CD14-positive monocyte (primary cell): ENCODE measurements at regions not wholly inside any gene's neighbourhood (a gene's known extent, or its start where the extent isn't known, plus 50 kb on each side); places are given as distances from the start of the nearest gene placed in this dataset.

Experiments used
- DNase-seq, 3 donors: peaks; one replicate each; pipeline ENCODE4 v3.0.0-alpha.2; 2011 to 2022
- H2AFZ ChIP-seq: 2 replicates; pipeline ENCODE4 v1.6.0; 2012; ENCODE audit warnings: mild to moderate bottlenecking, low read depth, low read length, inconsistent platforms; ENCODE audit not compliant: insufficient read depth, poor library complexity, severe bottlenecking
- H3K27ac ChIP-seq, 2 donors: 1 replicate in 1 of 2; 2 replicates in 1 of 2; pipeline ENCODE4 v1.5.1; 2012 to 2013; ENCODE audit warnings: low read length in 2 of 2, control low read depth in 1 of 2, inconsistent platforms in 1 of 2, low read depth in 1 of 2, mild to moderate bottlenecking in 1 of 2
- H3K27me3 ChIP-seq, 2 donors: one replicate each; pipeline versions ENCODE4 v1.6.0 to v1.6.1; 2011 to 2013; ENCODE audit warnings: low read length in 2 of 2; ENCODE audit not compliant: control insufficient read depth in 2 of 2, insufficient read depth in 2 of 2
- H3K36me3 ChIP-seq, 2 donors: replicated peaks in 1 of 2; 1 replicate in 1 of 2; 2 replicates in 1 of 2; pipeline versions ENCODE4 v1.5.1 to v1.6.1; 2012 to 2013; ENCODE audit warnings: low read length in 2 of 2, control low read depth in 1 of 2, inconsistent platforms in 1 of 2, mild to moderate bottlenecking in 1 of 2; ENCODE audit not compliant: insufficient read depth in 2 of 2, control insufficient read depth in 1 of 2
- H3K4me1 ChIP-seq, 2 donors: 1 replicate in 1 of 2; 2 replicates in 1 of 2; pipeline versions ENCODE4 v1.5.1 to v1.6.1; 2012 to 2013; ENCODE audit warnings: low read length in 2 of 2, control low read depth in 1 of 2, inconsistent platforms in 1 of 2, mild to moderate bottlenecking in 1 of 2, moderate library complexity in 1 of 2; ENCODE audit not compliant: insufficient read depth in 2 of 2, control insufficient read depth in 1 of 2
- H3K4me2 ChIP-seq: replicated peaks from 2 replicates; pipeline ENCODE3; 2012; ENCODE audit warnings: low read length, moderate library complexity, mild to moderate bottlenecking; ENCODE audit not compliant: poor library complexity, severe bottlenecking; ENCODE audit errors: extremely low read depth
- H3K4me3 ChIP-seq, 3 experiments: fragments of 200-600 bp in 1 of 3; sonication (generic) in 1 of 3; replicated peaks in 1 of 3; 1 replicate in 2 of 3; 2 replicates in 1 of 3; pipeline ENCODE4 v1.5.1; 2011 to 2013; ENCODE audit warnings: low read length in 3 of 3, mild to moderate bottlenecking in 3 of 3, control low read depth in 2 of 3, low read depth in 2 of 3, inconsistent platforms in 1 of 3, moderate library complexity in 1 of 3
- H3K79me2 ChIP-seq: 2 replicates; pipeline ENCODE4 v1.6.0; 2012; ENCODE audit warnings: mild to moderate bottlenecking, control low read depth, inconsistent platforms, low read length, moderate library complexity; ENCODE audit not compliant: insufficient read depth
- H3K9ac ChIP-seq: 2 replicates; pipeline ENCODE4 v1.6.0; 2017; ENCODE audit warnings: low read length, mild to moderate bottlenecking; ENCODE audit not compliant: insufficient read depth, poor library complexity, severe bottlenecking
- H3K9me3 ChIP-seq, 2 donors: replicated peaks in 1 of 2; 1 replicate in 1 of 2; 2 replicates in 1 of 2; pipeline versions ENCODE4 v1.5.1 to v1.6.1; 2012 to 2013; ENCODE audit warnings: low read length in 2 of 2, control low read depth in 1 of 2; ENCODE audit not compliant: control insufficient read depth in 1 of 2, insufficient read depth in 1 of 2
- H4K20me1 ChIP-seq: 2 replicates; pipeline ENCODE4 v1.6.0; 2012; ENCODE audit warnings: mild to moderate bottlenecking, low read length, control low read depth, moderate library complexity; ENCODE audit not compliant: insufficient read depth
- H3K27ac Mint-ChIP-seq, 7 donors: one replicate each; pipeline ENCODE4 v1.8.0; 2020; ENCODE audit warnings: mild to moderate bottlenecking in 7 of 7, mixed read lengths in 7 of 7, moderate library complexity in 6 of 7, inconsistent platforms in 2 of 7
- H3K27me3 Mint-ChIP-seq, 3 donors: one replicate each; pipeline ENCODE4 v1.8.0; 2021 to 2022; ENCODE audit warnings: low read depth in 3 of 3, mild to moderate bottlenecking in 3 of 3, mixed read lengths in 3 of 3, moderate library complexity in 3 of 3, inconsistent platforms in 1 of 3
- H3K36me3 Mint-ChIP-seq, 2 donors: one replicate each; pipeline ENCODE4 v1.8.0; 2020; ENCODE audit warnings: mixed read lengths in 2 of 2, inconsistent platforms in 1 of 2, mild to moderate bottlenecking in 1 of 2
- H3K4me1 Mint-ChIP-seq: one replicate; pipeline ENCODE4 v1.8.0; 2020; ENCODE audit warnings: mild to moderate bottlenecking, mixed read lengths
- H3K4me3 Mint-ChIP-seq, 2 donors: one replicate each; pipeline ENCODE4 v1.8.0; 2020; ENCODE audit warnings: mild to moderate bottlenecking in 2 of 2, mixed read lengths in 2 of 2, moderate library complexity in 1 of 2
- H3K9me3 Mint-ChIP-seq, 7 donors: one replicate each; pipeline ENCODE4 v1.8.0; 2020 to 2022; ENCODE audit warnings: mixed read lengths in 7 of 7, mild to moderate bottlenecking in 6 of 7, moderate library complexity in 6 of 7, inconsistent platforms in 2 of 7
- CTCF ChIP-seq: fragments of 200-600 bp; IDR thresholded peaks from one replicate; pipeline ENCODE4 v1.8.0; 2022; ENCODE audit warnings: antibody characterized with exemption, mild to moderate bottlenecking
- WGBS: methylation state at CpG from one replicate; pipeline ENCODE4 v1.1.5; 2013; ENCODE audit warnings: missing lambda C conversion rate; ENCODE audit not compliant: insufficient coverage; 5-methylcytosine and 5-hydroxymethylcytosine counted together
- intact Hi-C, 2 donors: fragments of 100-400 bp; cut with micrococcal nuclease; formaldehyde crosslinking; loops; one replicate each; pipeline versions ENCODE4 v1.15.0 to v1.15.1; 2023

- peaks cover 0 to 1% (median 0%) of the 10 kb centered on the region in 3 donors for H3K27me3 Mint-ChIP-seq
- TF ChIP-seq CTCF, result no peak
- Histone ChIP-seq H3K9ac (no peak overlapping the region), H2AFZ (no peak overlapping the region), H3K27me3 (no peaks in the 10 kb centered on the region), H3K79me2 (no peaks in the 10 kb centered on the region), H3K4me3 (no peak overlapping the region), H3K36me3 (no peaks in the 10 kb centered on the region), H3K27ac (no peak overlapping the region), H4K20me1 (no peaks in the 10 kb centered on the region), H3K9me3 (no peaks in the 10 kb centered on the region), H3K4me2 (no peak overlapping the region), H3K4me1 (no peaks in the 10 kb centered on the region)
- H3K36me3 Mint-ChIP-seq, result no peaks in the 10 kb centered on the region
- intact Hi-C loops, result no loop called here
- H3K9me3 Mint-ChIP-seq, result peaks cover 0 to 8% (median 2%) of the 10 kb centered on the region in 7 donors
- H3K4me3 Mint-ChIP-seq, result no peak overlapping the region
- WGBS, result no CpG with 5 or more reads among the region's 8 CpGs
- H3K4me1 Mint-ChIP-seq, result no peaks in the 10 kb centered on the region
- DNase-seq, result no peak
- no peak overlapping the region for H3K27ac Mint-ChIP-seq
These were observed 497.1 kb upstream of the KLHL29 start for GRCh38 chr2:22887845-22888244.

DNA sequence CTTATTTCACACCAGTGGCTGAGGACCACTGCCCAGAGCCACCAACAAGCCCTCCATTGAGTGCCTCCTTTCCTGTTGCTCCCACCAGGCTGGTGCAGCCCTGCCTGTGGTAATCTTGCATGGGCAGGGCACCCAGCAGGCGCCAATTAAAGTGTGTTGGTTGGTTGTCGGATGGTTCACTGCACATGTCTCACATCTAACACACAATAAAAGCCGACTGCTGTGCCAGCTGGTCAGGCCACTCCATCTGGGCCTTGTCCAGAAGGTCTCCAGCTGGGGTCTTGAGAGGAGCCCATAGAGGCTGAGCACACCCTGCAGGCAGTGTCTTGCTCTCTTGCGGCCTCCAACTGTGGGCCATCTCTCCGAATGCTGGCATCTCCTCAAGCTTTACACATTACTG lies 494.8 kb upstream of the KLHL29 start:
- no peak for TF ChIP-seq CTCF
- H3K36me3 ChIP-seq, result no peaks in the 10 kb centered on the region
- no peak overlapping the region for H3K9ac ChIP-seq
- WGBS, result 83% methylated on average over 2 of the region's 5 CpGs
- no peak overlapping the region for H3K27ac ChIP-seq
- H2AFZ ChIP-seq, result no peak overlapping the region
- Mint-ChIP-seq H3K9me3 (peaks cover 0 to 6% (median 0%) of the 10 kb centered on the region in 7 donors), H3K27me3 (no peaks in the 10 kb centered on the region), H3K4me3 (no peak overlapping the region), H3K27ac (no peak overlapping the region), H3K4me1 (no peaks in the 10 kb centered on the region), H3K36me3 (no peaks in the 10 kb centered on the region)
- no peak overlapping the region for H3K4me3 ChIP-seq
- intact Hi-C loops, result no loop called here
- H3K4me2 ChIP-seq, result no peak overlapping the region
- no peaks in the 10 kb centered on the region for H3K9me3 ChIP-seq
- DNase-seq, result no peak
- no peaks in the 10 kb centered on the region for H4K20me1 ChIP-seq
- no peaks in the 10 kb centered on the region for H3K4me1 ChIP-seq
- no peaks in the 10 kb centered on the region for H3K79me2 ChIP-seq
- no peaks in the 10 kb centered on the region for H3K27me3 ChIP-seq
